Stimulated activated effector memory CD8-positive, alpha-beta T cell treated with anti-CD3 and anti-CD28 coated beads, Interleukin-12 subunit alpha, Interleukin-12 subunit beta, amount 100 ng/mL, for 72 hours (primary cell): ENCODE measurements at regions not wholly inside any gene's neighbourhood (a gene's known extent, or its start where the extent isn't known, plus 50 kb on each side); places are given as distances from the start of the nearest gene placed in this dataset.

Experiments
- ATAC-seq: fragments of 150-1000 bp; cut with Tn5 transposase; 2 replicates; pipeline ENCODE4 v1.10.0; 2021
- DNase-seq, 2 donors: peaks; one replicate each; pipeline ENCODE4 v3.0.0; 2021 to 2022; ENCODE audit warnings: low spot score in 2 of 2
- H3K27ac Mint-ChIP-seq: one replicate; pipeline ENCODE4 v1.8.0; 2022; ENCODE audit warnings: mild to moderate bottlenecking, mixed read lengths
- H3K36me3 Mint-ChIP-seq: one replicate; pipeline ENCODE4 v1.8.0; 2022; ENCODE audit warnings: mild to moderate bottlenecking, mixed read lengths
- H3K4me1 Mint-ChIP-seq: one replicate; pipeline ENCODE4 v1.8.0; 2022; ENCODE audit warnings: mixed read lengths
- H3K4me3 Mint-ChIP-seq: one replicate; pipeline ENCODE4 v1.8.0; 2022; ENCODE audit warnings: mild to moderate bottlenecking, mixed read lengths
- H3K9me3 Mint-ChIP-seq: one replicate; pipeline ENCODE4 v1.8.0; 2022; ENCODE audit warnings: mixed read lengths

- DNase-seq (no peak), ATAC-seq (no peak)
- Mint-ChIP-seq H3K36me3 (no peaks in the 10 kb centered on the region), H3K9me3 (peaks cover 2% of the 10 kb centered on the region), H3K4me1 (no peaks in the 10 kb centered on the region), H3K4me3 (no peak overlapping the region), H3K27ac (no peak overlapping the region)
These were observed 535.1 kb downstream of the STK39 start for GRCh38 chr2:167712275-167712674.

GRCh38 chr2:167708998-167709397 lies 538.4 kb downstream of the STK39 start:
- no peak overlapping the region for H3K4me3 Mint-ChIP-seq
- H3K9me3 Mint-ChIP-seq, result peaks cover 2% of the 10 kb centered on the region
- no peaks in the 10 kb centered on the region for H3K36me3 Mint-ChIP-seq
- H3K27ac Mint-ChIP-seq, result no peak overlapping the region
- no peak for ATAC-seq
- no peaks in the 10 kb centered on the region for H3K4me1 Mint-ChIP-seq
- no peak for DNase-seq

- no peaks in the 10 kb centered on the region for H3K36me3 Mint-ChIP-seq
- no peak overlapping the region for H3K27ac Mint-ChIP-seq
- H3K4me1 Mint-ChIP-seq, result no peaks in the 10 kb centered on the region
- ATAC-seq (no peak), DNase-seq (no peak)
- no peak overlapping the region for H3K4me3 Mint-ChIP-seq
- peaks cover 2% of the 10 kb centered on the region for H3K9me3 Mint-ChIP-seq
These were observed 540.6 kb downstream of the STK39 start for GRCh38 chr2:167706800-167707199.

GRCh38 chr2:167703441-167703840 lies 544.0 kb downstream of the STK39 start:
- DNase-seq (no peak), ATAC-seq (no peak)
- Mint-ChIP-seq H3K9me3 (no peaks in the 10 kb centered on the region), H3K4me1 (no peaks in the 10 kb centered on the region), H3K36me3 (no peaks in the 10 kb centered on the region), H3K27ac (no peak overlapping the region), H3K4me3 (no peak overlapping the region)

GRCh38 chr2:167702227-167702626 lies 545.2 kb downstream of the STK39 start:
- no peak for DNase-seq
- Mint-ChIP-seq H3K4me3 (no peak overlapping the region), H3K27ac (no peak overlapping the region), H3K9me3 (no peaks in the 10 kb centered on the region), H3K36me3 (no peaks in the 10 kb centered on the region), H3K4me1 (no peaks in the 10 kb centered on the region)
- ATAC-seq, result no peak

- no peak overlapping the region for H3K4me3 Mint-ChIP-seq
- DNase-seq, result no peak
- H3K27ac Mint-ChIP-seq, result no peak overlapping the region
- H3K36me3 Mint-ChIP-seq, result no peaks in the 10 kb centered on the region
- no peaks in the 10 kb centered on the region for H3K9me3 Mint-ChIP-seq
- no peaks in the 10 kb centered on the region for H3K4me1 Mint-ChIP-seq
- ATAC-seq, result no peak
These were observed 545.7 kb downstream of the STK39 start for GRCh38 chr2:167701651-167702050.

GRCh38 chr2:167697948-167698347 lies 549.4 kb downstream of the STK39 start:
- DNase-seq, result no peak
- ATAC-seq, result no peak
- H3K4me3 Mint-ChIP-seq, result no peak overlapping the region
- no peak overlapping the region for H3K27ac Mint-ChIP-seq
- H3K4me1 Mint-ChIP-seq, result no peaks in the 10 kb centered on the region
- peaks cover 3% of the 10 kb centered on the region for H3K9me3 Mint-ChIP-seq
- H3K36me3 Mint-ChIP-seq, result no peaks in the 10 kb centered on the region

- H3K4me3 Mint-ChIP-seq, result no peak overlapping the region
- no peaks in the 10 kb centered on the region for H3K4me1 Mint-ChIP-seq
- DNase-seq, result no peak
- peaks cover 3% of the 10 kb centered on the region for H3K9me3 Mint-ChIP-seq
- H3K27ac Mint-ChIP-seq, result no peak overlapping the region
- ATAC-seq, result no peak
- H3K36me3 Mint-ChIP-seq, result no peaks in the 10 kb centered on the region
These were observed 550.2 kb downstream of the STK39 start for GRCh38 chr2:167697194-167697593.

- ATAC-seq, result no peak
- Mint-ChIP-seq H3K4me3 (no peak overlapping the region), H3K27ac (no peak overlapping the region), H3K4me1 (no peaks in the 10 kb centered on the region), H3K36me3 (no peaks in the 10 kb centered on the region), H3K9me3 (peaks cover 3% of the 10 kb centered on the region)
- no peak for DNase-seq
These were observed 554.5 kb downstream of the STK39 start for GRCh38 chr2:167692936-167693335.

GRCh38 chr2:167692191-167692590 lies 555.2 kb downstream of the STK39 start:
- Mint-ChIP-seq H3K4me1 (no peaks in the 10 kb centered on the region), H3K36me3 (no peaks in the 10 kb centered on the region), H3K27ac (no peak overlapping the region), H3K4me3 (no peak overlapping the region), H3K9me3 (peaks cover 3% of the 10 kb centered on the region)
- DNase-seq (no peak), ATAC-seq (no peak)

- no peak for DNase-seq
These were observed 558.0 kb downstream of the STK39 start for GRCh38 chr2:167689444-167689843.

GRCh38 chr2:167686691-167687090 lies 560.7 kb downstream of the STK39 start:
- Mint-ChIP-seq H3K27ac (no peak overlapping the region), H3K36me3 (no peaks in the 10 kb centered on the region), H3K9me3 (no peaks in the 10 kb centered on the region), H3K4me3 (no peak overlapping the region), H3K4me1 (no peaks in the 10 kb centered on the region)
- no peak for ATAC-seq
- no peak for DNase-seq

More at GRCh38 chr2:167689444-167689843, 558.0 kb downstream of the STK39 start:
- Mint-ChIP-seq H3K4me1 (no peaks in the 10 kb centered on the region), H3K36me3 (no peaks in the 10 kb centered on the region), H3K27ac (no peak overlapping the region), H3K9me3 (no peaks in the 10 kb centered on the region), H3K4me3 (no peak overlapping the region)
- ATAC-seq, result no peak

GRCh38 chr2:167681234-167682015 lies 566.0 kb downstream of the STK39 start:
- Mint-ChIP-seq H3K4me3 (no peak overlapping the region), H3K36me3 (no peaks in the 10 kb centered on the region), H3K4me1 (no peaks in the 10 kb centered on the region), H3K27ac (no peak overlapping the region), H3K9me3 (no peaks in the 10 kb centered on the region)
- DNase-seq, result no peak
- ATAC-seq, result no peak

GRCh38 chr2:167678158-167678557 lies 569.2 kb downstream of the STK39 start:
- no peaks in the 10 kb centered on the region for H3K4me1 Mint-ChIP-seq
- no peaks in the 10 kb centered on the region for H3K36me3 Mint-ChIP-seq
- H3K27ac Mint-ChIP-seq, result no peak overlapping the region
- H3K9me3 Mint-ChIP-seq, result no peaks in the 10 kb centered on the region
- ATAC-seq (no peak), DNase-seq (no peak)
- no peak overlapping the region for H3K4me3 Mint-ChIP-seq

GRCh38 chr2:167675906-167676305 lies 571.5 kb downstream of the STK39 start:
- DNase-seq, result no peak

GRCh38 chr2:167670588-167670987 lies 576.8 kb downstream of the STK39 start:
- ATAC-seq, result no peak
- no peak overlapping the region for H3K27ac Mint-ChIP-seq
- H3K36me3 Mint-ChIP-seq, result no peaks in the 10 kb centered on the region
- no peak for DNase-seq
- H3K9me3 Mint-ChIP-seq, result peaks cover 19% of the 10 kb centered on the region
- no peak overlapping the region for H3K4me3 Mint-ChIP-seq
- no peaks in the 10 kb centered on the region for H3K4me1 Mint-ChIP-seq

More at GRCh38 chr2:167675906-167676305, 571.5 kb downstream of the STK39 start:
- Mint-ChIP-seq H3K9me3 (peaks cover 5% of the 10 kb centered on the region), H3K36me3 (no peaks in the 10 kb centered on the region), H3K4me3 (no peak overlapping the region), H3K4me1 (no peaks in the 10 kb centered on the region), H3K27ac (no peak overlapping the region)
- ATAC-seq, result no peak
